AG04449 (cell line): ENCODE measurements at regions not wholly inside any gene's neighbourhood (a gene's known extent, or its start where the extent isn't known, plus 50 kb on each side); places are given as distances from the start of the nearest gene placed in this dataset.

Experiments used
- CTCF ChIA-PET: fragments of 350-600 bp; formaldehyde crosslinking; extraction: SDS; loops from one replicate; lab custom pipeline; 2021; ENCODE audit warnings: antibody characterized with exemption; lab: Yijun Ruan, JAX
- POLR2A ChIA-PET: fragments of 400-600, 350-600 bp; formaldehyde crosslinking; extraction: SDS; loops from one replicate; lab custom pipeline; 2020; ENCODE audit warnings: antibody characterized with exemption, inconsistent platforms; lab: Yijun Ruan, JAX
- DNase-seq: peaks from one replicate; pipeline ENCODE4 v3.0.0-alpha.2; 2010; ENCODE audit warnings: low read depth, low spot score
- H3K4me3 ChIP-seq: 2 replicates; pipeline ENCODE4 v1.5.1; 2011; ENCODE audit warnings: low read depth, mild to moderate bottlenecking, control low read depth, low read length
- TF ChIP-seq, protein P1 (sequence below): IDR thresholded peaks from one replicate; pipeline ENCODE4 v1.5.1; 2011; ENCODE audit warnings: mild to moderate bottlenecking, moderate library complexity, low read length, control low read depth, inconsistent platforms; ENCODE audit not compliant: insufficient read depth; ENCODE audit errors: missing control alignments

DNA sequence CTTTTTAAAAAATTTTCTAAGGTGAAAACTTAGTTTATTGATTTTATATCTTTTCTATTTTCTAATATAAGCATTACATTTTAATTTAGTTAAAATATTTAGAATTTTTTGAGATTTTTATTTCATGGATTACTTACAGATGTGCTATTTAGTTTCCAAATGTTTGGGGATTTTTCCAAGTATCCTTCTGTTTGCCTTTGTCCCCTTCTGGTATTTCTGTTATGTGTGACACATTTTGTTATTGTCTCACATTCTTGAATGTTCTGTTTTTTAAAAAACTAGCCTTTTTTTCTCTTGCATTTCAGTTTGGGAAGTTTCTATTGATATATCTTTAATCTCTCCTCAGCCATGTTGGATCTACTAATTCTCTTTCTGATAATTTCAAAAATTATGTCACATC, 234.9 kb downstream of the FAM170A start:
- TF ChIP-seq, protein P1, sequence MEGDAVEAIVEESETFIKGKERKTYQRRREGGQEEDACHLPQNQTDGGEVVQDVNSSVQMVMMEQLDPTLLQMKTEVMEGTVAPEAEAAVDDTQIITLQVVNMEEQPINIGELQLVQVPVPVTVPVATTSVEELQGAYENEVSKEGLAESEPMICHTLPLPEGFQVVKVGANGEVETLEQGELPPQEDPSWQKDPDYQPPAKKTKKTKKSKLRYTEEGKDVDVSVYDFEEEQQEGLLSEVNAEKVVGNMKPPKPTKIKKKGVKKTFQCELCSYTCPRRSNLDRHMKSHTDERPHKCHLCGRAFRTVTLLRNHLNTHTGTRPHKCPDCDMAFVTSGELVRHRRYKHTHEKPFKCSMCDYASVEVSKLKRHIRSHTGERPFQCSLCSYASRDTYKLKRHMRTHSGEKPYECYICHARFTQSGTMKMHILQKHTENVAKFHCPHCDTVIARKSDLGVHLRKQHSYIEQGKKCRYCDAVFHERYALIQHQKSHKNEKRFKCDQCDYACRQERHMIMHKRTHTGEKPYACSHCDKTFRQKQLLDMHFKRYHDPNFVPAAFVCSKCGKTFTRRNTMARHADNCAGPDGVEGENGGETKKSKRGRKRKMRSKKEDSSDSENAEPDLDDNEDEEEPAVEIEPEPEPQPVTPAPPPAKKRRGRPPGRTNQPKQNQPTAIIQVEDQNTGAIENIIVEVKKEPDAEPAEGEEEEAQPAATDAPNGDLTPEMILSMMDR, result no peak
- DNase-seq, result no peak
- POLR2A ChIA-PET, result no interaction called here
- H3K4me3 ChIP-seq, result no peak overlapping the region
- CTCF ChIA-PET, result no interaction called here

DNA sequence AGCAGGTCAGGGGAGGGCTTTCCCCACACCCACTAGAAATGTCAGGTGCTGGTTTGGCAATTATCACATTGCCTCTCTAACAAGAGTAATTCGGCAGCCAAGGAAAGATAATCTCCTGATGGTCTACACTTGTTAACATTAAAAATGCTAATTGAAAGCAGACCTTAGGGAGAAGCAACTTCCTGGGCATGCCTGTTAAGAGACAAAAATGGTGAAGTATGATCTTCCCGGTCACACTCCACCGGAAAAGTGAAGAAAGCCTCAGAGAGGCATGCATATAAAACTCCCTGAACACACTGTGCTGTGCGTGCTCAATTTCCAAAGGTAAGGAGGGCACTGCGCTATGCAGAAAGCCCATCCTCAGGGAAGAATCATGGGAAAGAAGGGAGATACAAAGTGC, 244.3 kb downstream of the FAM170A start:
- DNase-seq, result no peak
- TF ChIP-seq, protein P1, result no peak
- ChIA-PET CTCF (no interaction called here), POLR2A (no interaction called here)
- no peak overlapping the region for H3K4me3 ChIP-seq

DNA sequence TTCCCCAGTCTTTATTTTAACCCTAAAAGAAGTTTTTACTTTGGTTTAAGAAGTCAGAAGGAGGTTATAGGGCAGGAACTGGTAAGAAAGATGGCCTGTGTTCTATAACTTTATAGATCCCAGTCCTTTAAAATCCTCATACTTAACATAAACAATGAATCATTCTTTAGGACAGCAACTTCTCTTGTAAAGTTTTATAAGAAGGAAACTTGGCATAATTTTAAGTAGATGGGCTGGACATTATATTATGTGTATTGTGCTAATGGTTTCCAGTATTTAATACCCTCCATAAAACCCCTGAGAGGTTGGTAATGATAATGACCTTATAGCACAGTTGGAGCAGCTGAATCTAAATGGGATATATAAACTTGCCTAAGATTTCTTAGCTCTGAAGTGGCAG, 247.2 kb downstream of the FAM170A start:
- TF ChIP-seq, protein P1, result no peak
- H3K4me3 ChIP-seq, result no peak overlapping the region
- ChIA-PET CTCF (no interaction called here), POLR2A (no interaction called here)
- DNase-seq, result no peak

DNA sequence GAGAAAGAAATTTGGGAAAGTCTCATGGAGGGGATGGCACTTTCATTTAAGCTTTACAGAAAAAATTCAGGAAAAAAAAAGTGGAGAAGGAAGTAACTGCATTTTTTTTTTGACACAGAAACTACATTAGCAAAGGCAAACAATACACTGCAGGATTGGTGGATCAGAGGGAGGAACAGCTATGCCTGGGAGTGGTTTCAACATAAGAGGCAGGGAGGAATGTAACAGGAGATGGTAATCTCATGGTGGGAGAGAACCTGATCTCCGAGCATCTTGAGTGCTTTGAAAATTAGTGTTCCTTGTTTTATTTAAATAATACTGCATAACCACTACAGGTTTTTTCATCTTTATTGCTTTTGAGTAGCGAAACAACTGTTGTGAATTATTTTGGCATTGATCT, 249.4 kb downstream of the FAM170A start:
- no peak for DNase-seq
- CTCF ChIA-PET, result no interaction called here
- POLR2A ChIA-PET, result no interaction called here
- TF ChIP-seq, protein P1, result no peak
- H3K4me3 ChIP-seq, result no peak overlapping the region

DNA sequence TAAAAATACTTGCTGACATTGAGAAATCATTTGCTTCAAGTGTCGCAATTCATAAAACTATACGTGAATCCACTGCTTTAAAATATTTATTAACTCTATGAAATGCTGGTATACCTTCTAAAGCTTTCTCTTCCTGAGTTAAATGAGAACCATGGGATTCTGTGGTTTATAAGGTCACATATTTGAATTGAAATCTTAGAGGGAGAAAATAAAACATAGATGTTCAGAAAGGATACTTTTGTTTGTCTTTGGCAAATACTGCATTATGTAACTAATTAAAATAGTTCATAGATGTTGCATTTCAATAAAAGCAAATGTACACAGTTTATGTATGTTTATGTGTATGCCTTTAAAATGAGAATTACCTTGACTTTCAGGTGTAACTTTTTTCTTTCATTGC, 250.1 kb downstream of the FAM170A start:
- TF ChIP-seq, protein P1, result no peak
- ChIA-PET CTCF (no interaction called here), POLR2A (no interaction called here)
- DNase-seq, result no peak
- H3K4me3 ChIP-seq, result no peak overlapping the region

DNA sequence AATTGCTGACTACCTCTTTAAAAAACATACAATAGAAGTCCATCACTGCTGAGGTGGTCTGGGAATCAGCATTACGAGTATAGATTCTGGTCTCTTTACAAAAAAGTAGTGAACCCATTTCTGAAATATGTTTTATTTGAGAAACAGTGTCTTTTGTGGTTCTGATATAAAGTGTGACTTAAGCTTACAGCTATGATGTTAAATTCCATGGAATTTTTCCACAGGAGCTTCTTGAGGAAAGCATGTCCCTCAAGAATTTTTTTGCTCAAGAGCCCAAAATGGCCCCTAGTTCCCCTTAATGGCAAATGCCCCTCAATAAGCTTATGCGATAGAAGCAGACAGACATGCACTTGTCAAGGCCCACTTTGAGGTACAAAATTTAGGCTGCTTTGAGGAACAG, 265.7 kb downstream of the FAM170A start:
- ChIA-PET CTCF (no interaction called here), POLR2A (no interaction called here)
- TF ChIP-seq, protein P1, result no peak
- no peak overlapping the region for H3K4me3 ChIP-seq
- DNase-seq, result no peak
